Neural progenitor cell (in vitro differentiated cells): ENCODE measurements at regions not wholly inside any gene's neighbourhood (a gene's known extent, or its start where the extent isn't known, plus 50 kb on each side); places are given as distances from the start of the nearest gene placed in this dataset.

ENCODE experiments used
- DNase-seq: peaks from one replicate; pipeline ENCODE4 v3.0.0-alpha.2; 2016; ENCODE audit warnings: low spot score
- H2AFZ ChIP-seq: fragments of 200-600 bp; sonication (generic); replicated peaks from 2 replicates; pipeline ENCODE4 v1.6.1; 2016; ENCODE audit warnings: antibody characterized with exemption
- H3F3A ChIP-seq: fragments of 200-600 bp; sonication (generic); 2 replicates; pipeline ENCODE4 v1.6.1; 2016; ENCODE audit warnings: antibody characterized with exemption, low read depth
- H3K27ac ChIP-seq: fragments of 200-600 bp; sonication (generic); 2 replicates; pipeline ENCODE4 v1.5.1; 2016; ENCODE audit warnings: mild to moderate bottlenecking
- H3K27me3 ChIP-seq: fragments of 200-600 bp; sonication (generic); 2 replicates; pipeline ENCODE4 v1.6.1; 2016; ENCODE audit warnings: mild to moderate bottlenecking, moderate library complexity
- H3K36me3 ChIP-seq: fragments of 200-600 bp; sonication (generic); 2 replicates; pipeline ENCODE4 v1.5.1; 2016
- H3K4me1 ChIP-seq: fragments of 200-600 bp; sonication (generic); 2 replicates; pipeline ENCODE4 v1.6.1; 2016; ENCODE audit warnings: mixed run types
- H3K4me2 ChIP-seq: fragments of 200-600 bp; sonication (generic); 2 replicates; pipeline ENCODE4 v1.6.1; 2016
- H3K4me3 ChIP-seq: fragments of 200-600 bp; sonication (generic); 2 replicates; pipeline ENCODE4 v1.5.1; 2016
- H3K79me2 ChIP-seq: fragments of 200-600 bp; sonication (generic); 2 replicates; pipeline ENCODE4 v1.6.1; 2016; ENCODE audit warnings: low read depth
- H3K9ac ChIP-seq: fragments of 200-600 bp; sonication (generic); 2 replicates; pipeline ENCODE4 v1.6.1; 2016
- H3K9me3 ChIP-seq: fragments of 200-600 bp; sonication (generic); 2 replicates; pipeline ENCODE4 v1.5.1; 2016; ENCODE audit warnings: low read depth
- H4K20me1 ChIP-seq: fragments of 200-600 bp; sonication (generic); 2 replicates; pipeline ENCODE4 v1.6.1; 2016; ENCODE audit warnings: low read depth
- H3K27ac Mint-ChIP-seq: 3 replicates; pipeline ENCODE4 v1.8.0; 2021; ENCODE audit warnings: mixed read lengths
- H3K27me3 Mint-ChIP-seq: 2 replicates; pipeline ENCODE4 v1.8.0; 2022; ENCODE audit warnings: low read depth, mild to moderate bottlenecking, inconsistent platforms, moderate library complexity, mixed read lengths; ENCODE audit not compliant: insufficient read depth
- H3K36me3 Mint-ChIP-seq: 3 replicates; pipeline ENCODE4 v1.8.0; 2021; ENCODE audit warnings: mixed read lengths
- H3K4me1 Mint-ChIP-seq: 3 replicates; pipeline ENCODE4 v1.8.0; 2021; ENCODE audit warnings: mixed read lengths
- H3K4me3 Mint-ChIP-seq: 3 replicates; pipeline ENCODE4 v1.8.0; 2021; ENCODE audit warnings: mild to moderate bottlenecking, moderate library complexity, mixed read lengths
- H3K9me3 Mint-ChIP-seq: 3 replicates; pipeline ENCODE4 v1.8.0; 2020; ENCODE audit warnings: mixed read lengths
- EZH2 ChIP-seq: fragments of 200-600 bp; sonication (generic); IDR thresholded peaks from 2 replicates; pipeline ENCODE4 v1.6.1; 2017; ENCODE audit warnings: antibody characterized with exemption, mild to moderate bottlenecking, moderate library complexity
- EZH2phosphoT487 ChIP-seq: fragments of 200-600 bp; sonication (generic); IDR thresholded peaks from 2 replicates; pipeline ENCODE4 v1.6.1; 2017; ENCODE audit warnings: antibody characterized with exemption
- TF ChIP-seq, protein P1 (sequence below): fragments of 200-600 bp; sonication (generic); IDR thresholded peaks from 2 replicates; pipeline ENCODE4 v1.5.1; 2017; ENCODE audit warnings: antibody characterized with exemption, mild to moderate bottlenecking

- no peak overlapping the region for H3K27ac Mint-ChIP-seq
- no peaks in the 10 kb centered on the region for H3K27me3 ChIP-seq
- no peaks in the 10 kb centered on the region for H3K9me3 ChIP-seq
- H3K4me1 ChIP-seq, result no peaks in the 10 kb centered on the region
- H3K4me3 Mint-ChIP-seq, result no peak overlapping the region
- H2AFZ ChIP-seq, result no peak overlapping the region
- H3K36me3 Mint-ChIP-seq, result no peaks in the 10 kb centered on the region
- peaks cover 3% of the 10 kb centered on the region for H3K9me3 Mint-ChIP-seq
- no peaks in the 10 kb centered on the region for H3F3A ChIP-seq
- H3K27me3 Mint-ChIP-seq, result no peaks in the 10 kb centered on the region
- no peak for DNase-seq
- H3K9ac ChIP-seq, result no peak overlapping the region
- H3K4me1 Mint-ChIP-seq, result no peaks in the 10 kb centered on the region
- TF ChIP-seq EZH2 (no peak), EZH2phosphoT487 (no peak)
- TF ChIP-seq, protein P1, sequence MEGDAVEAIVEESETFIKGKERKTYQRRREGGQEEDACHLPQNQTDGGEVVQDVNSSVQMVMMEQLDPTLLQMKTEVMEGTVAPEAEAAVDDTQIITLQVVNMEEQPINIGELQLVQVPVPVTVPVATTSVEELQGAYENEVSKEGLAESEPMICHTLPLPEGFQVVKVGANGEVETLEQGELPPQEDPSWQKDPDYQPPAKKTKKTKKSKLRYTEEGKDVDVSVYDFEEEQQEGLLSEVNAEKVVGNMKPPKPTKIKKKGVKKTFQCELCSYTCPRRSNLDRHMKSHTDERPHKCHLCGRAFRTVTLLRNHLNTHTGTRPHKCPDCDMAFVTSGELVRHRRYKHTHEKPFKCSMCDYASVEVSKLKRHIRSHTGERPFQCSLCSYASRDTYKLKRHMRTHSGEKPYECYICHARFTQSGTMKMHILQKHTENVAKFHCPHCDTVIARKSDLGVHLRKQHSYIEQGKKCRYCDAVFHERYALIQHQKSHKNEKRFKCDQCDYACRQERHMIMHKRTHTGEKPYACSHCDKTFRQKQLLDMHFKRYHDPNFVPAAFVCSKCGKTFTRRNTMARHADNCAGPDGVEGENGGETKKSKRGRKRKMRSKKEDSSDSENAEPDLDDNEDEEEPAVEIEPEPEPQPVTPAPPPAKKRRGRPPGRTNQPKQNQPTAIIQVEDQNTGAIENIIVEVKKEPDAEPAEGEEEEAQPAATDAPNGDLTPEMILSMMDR, result no peak
- H3K79me2 ChIP-seq, result no peaks in the 10 kb centered on the region
- no peak overlapping the region for H3K4me3 ChIP-seq
- no peaks in the 10 kb centered on the region for H3K36me3 ChIP-seq
- no peaks in the 10 kb centered on the region for H4K20me1 ChIP-seq
- no peak overlapping the region for H3K4me2 ChIP-seq
- H3K27ac ChIP-seq, result no peak overlapping the region
These were observed 202.2 kb downstream of the SUCLA2 start for GRCh38 chr13:47798906-47799305.

DNA sequence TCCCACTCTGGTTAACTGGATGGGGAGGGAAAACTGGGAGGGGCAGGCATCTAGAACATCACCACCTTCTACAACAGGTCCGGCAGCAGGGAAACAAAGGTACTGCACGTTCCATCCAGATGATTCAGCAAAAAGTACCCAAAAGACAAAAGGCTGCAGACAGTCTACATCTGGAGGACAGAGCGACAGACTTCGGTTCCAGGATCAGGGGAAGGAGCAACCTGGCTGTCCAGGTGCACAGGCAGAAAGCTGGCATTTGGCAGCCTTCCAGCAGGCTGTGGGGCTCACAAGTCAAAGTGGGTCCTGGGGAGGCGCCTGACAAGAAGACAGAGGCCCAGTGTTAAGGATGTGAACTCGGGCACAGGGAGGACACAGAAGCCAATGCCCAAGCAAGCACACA lies 202.9 kb downstream of the SUCLA2 start:
- no peak overlapping the region for H3K9ac ChIP-seq
- H3K79me2 ChIP-seq, result no peaks in the 10 kb centered on the region
- H2AFZ ChIP-seq, result no peak overlapping the region
- Mint-ChIP-seq H3K27ac (no peak overlapping the region), H3K4me3 (no peak overlapping the region), H3K27me3 (no peaks in the 10 kb centered on the region), H3K36me3 (no peaks in the 10 kb centered on the region), H3K4me1 (no peaks in the 10 kb centered on the region), H3K9me3 (peaks cover 3% of the 10 kb centered on the region)
- no peak overlapping the region for H3K27ac ChIP-seq
- no peaks in the 10 kb centered on the region for H3K27me3 ChIP-seq
- H3K36me3 ChIP-seq, result no peaks in the 10 kb centered on the region
- no peaks in the 10 kb centered on the region for H3K9me3 ChIP-seq
- no peak for DNase-seq
- H3K4me3 ChIP-seq, result no peak overlapping the region
- TF ChIP-seq EZH2phosphoT487 (no peak), EZH2 (no peak)
- TF ChIP-seq, protein P1, result no peak
- no peak overlapping the region for H3K4me2 ChIP-seq
- H3F3A ChIP-seq, result no peaks in the 10 kb centered on the region
- no peaks in the 10 kb centered on the region for H3K4me1 ChIP-seq
- H4K20me1 ChIP-seq, result no peaks in the 10 kb centered on the region

DNA sequence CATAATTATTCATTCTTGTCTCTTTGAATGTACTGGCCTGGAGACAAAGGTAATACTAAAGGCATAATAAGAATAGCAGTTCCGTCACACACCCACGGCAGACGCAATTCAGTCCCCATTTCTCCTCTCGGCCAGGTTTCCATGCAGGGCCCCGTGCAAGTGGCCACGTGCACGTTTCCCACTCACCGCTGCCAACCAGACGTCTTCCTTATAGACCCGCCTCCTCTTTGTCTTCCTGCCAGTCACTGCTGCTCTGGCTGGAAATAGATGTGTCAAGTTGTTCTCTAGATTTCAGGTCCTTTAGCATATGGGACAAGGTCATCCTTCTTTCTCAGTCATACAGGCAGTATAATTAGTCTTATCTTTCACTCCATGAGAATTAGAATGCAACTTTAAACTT lies 204.3 kb downstream of the SUCLA2 start:
- H3K36me3 Mint-ChIP-seq, result no peaks in the 10 kb centered on the region
- H2AFZ ChIP-seq, result no peak overlapping the region
- no peaks in the 10 kb centered on the region for H3K4me1 ChIP-seq
- H3K9me3 Mint-ChIP-seq, result peaks cover 7% of the 10 kb centered on the region
- no peak for DNase-seq
- H3K27ac ChIP-seq, result no peak overlapping the region
- no peak overlapping the region for H3K4me3 ChIP-seq
- no peaks in the 10 kb centered on the region for H3K27me3 Mint-ChIP-seq
- H3K36me3 ChIP-seq, result no peaks in the 10 kb centered on the region
- H4K20me1 ChIP-seq, result no peaks in the 10 kb centered on the region
- H3K4me3 Mint-ChIP-seq, result no peak overlapping the region
- no peaks in the 10 kb centered on the region for H3K9me3 ChIP-seq
- H3K79me2 ChIP-seq, result no peaks in the 10 kb centered on the region
- H3K27me3 ChIP-seq, result no peaks in the 10 kb centered on the region
- H3F3A ChIP-seq, result no peaks in the 10 kb centered on the region
- no peak overlapping the region for H3K4me2 ChIP-seq
- H3K4me1 Mint-ChIP-seq, result no peaks in the 10 kb centered on the region
- TF ChIP-seq EZH2phosphoT487 (no peak), EZH2 (no peak)
- TF ChIP-seq, protein P1, result no peak
- H3K27ac Mint-ChIP-seq, result no peak overlapping the region
- no peak overlapping the region for H3K9ac ChIP-seq

DNA sequence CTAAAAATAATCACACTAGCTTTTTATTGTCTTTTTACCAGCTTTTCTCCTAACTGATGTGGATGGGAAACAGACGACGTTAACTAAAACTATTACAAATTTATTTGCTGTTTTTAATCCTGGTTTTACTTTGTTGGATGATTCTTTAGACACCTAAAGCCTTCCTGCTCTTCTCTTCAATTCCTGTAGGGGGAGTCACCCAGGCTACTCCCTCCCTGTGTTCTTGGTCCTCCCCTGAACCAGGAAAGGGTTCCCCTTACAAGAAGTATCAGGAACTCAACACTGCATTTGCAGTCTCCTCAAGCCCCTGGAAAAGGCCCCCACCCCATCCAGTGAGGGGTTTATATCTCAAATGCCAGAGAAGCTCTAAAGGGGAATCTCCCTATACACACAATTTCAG lies 206.1 kb downstream of the SUCLA2 start:
- no peaks in the 10 kb centered on the region for H3K27me3 ChIP-seq
- no peaks in the 10 kb centered on the region for H3K4me1 Mint-ChIP-seq
- no peak overlapping the region for H3K4me2 ChIP-seq
- H3K9me3 Mint-ChIP-seq, result peaks cover 15% of the 10 kb centered on the region
- no peak overlapping the region for H3K4me3 Mint-ChIP-seq
- peaks cover 2% of the 10 kb centered on the region for H3K36me3 Mint-ChIP-seq
- no peaks in the 10 kb centered on the region for H3K4me1 ChIP-seq
- no peaks in the 10 kb centered on the region for H4K20me1 ChIP-seq
- no peak overlapping the region for H3K27ac ChIP-seq
- H3K36me3 ChIP-seq, result no peaks in the 10 kb centered on the region
- no peaks in the 10 kb centered on the region for H3K79me2 ChIP-seq
- peaks cover 2% of the 10 kb centered on the region for H3K27me3 Mint-ChIP-seq
- no peak overlapping the region for H3K4me3 ChIP-seq
- no peak overlapping the region for H2AFZ ChIP-seq
- TF ChIP-seq, protein P1, result peak; percentile 50
- no peak for TF ChIP-seq EZH2phosphoT487
- no peak overlapping the region for H3K27ac Mint-ChIP-seq
- no peak overlapping the region for H3K9ac ChIP-seq
- H3F3A ChIP-seq, result no peaks in the 10 kb centered on the region
- H3K9me3 ChIP-seq, result no peaks in the 10 kb centered on the region
- DNase-seq, result no peak
